Testis (tissue), 2 donors: ENCODE measurements at regions not wholly inside any gene's neighbourhood (a gene's known extent, or its start where the extent isn't known, plus 50 kb on each side); places are given as distances from the start of the nearest gene placed in this dataset.

Experiments
- POLR2A ChIP-seq: fragments of 450-650 bp; IDR thresholded peaks from one replicate; pipeline ENCODE4 v1.6.1; 2017; ENCODE audit warnings: antibody characterized with exemption, mild to moderate bottlenecking, moderate library complexity
- TF ChIP-seq, protein P1 (sequence below), 3 experiments: fragments of 450-650 bp in 2 of 3; fragments of 200-600 bp in 1 of 3; sonication (generic) in 1 of 3; IDR thresholded peaks; one replicate each; pipeline ENCODE4 v1.5.1; 2016 to 2019; ENCODE audit warnings: antibody characterized with exemption in 3 of 3, mild to moderate bottlenecking in 2 of 3, moderate library complexity in 1 of 3

DNA sequence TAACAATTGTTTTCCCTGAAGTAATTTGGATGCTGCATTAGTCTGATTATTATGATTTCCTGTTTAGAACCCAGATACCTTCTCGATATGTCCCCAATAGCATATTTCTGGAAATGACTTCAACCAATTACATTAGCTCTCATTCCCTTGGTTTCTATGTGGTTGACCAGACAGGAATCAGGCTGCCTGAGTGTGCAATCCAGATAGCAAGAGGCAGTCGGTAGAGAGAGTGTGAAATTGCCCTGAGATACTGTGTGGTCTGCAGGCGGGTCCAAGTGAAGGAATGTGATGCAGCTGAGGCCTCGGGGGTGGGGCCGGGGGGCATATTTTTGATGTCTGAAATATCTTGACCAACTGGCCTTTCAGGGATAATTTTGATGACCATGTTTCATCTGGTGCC is 143.9 kb upstream of the ITGA6 start:
- TF ChIP-seq POLR2A: no peak
- TF ChIP-seq, protein P1, sequence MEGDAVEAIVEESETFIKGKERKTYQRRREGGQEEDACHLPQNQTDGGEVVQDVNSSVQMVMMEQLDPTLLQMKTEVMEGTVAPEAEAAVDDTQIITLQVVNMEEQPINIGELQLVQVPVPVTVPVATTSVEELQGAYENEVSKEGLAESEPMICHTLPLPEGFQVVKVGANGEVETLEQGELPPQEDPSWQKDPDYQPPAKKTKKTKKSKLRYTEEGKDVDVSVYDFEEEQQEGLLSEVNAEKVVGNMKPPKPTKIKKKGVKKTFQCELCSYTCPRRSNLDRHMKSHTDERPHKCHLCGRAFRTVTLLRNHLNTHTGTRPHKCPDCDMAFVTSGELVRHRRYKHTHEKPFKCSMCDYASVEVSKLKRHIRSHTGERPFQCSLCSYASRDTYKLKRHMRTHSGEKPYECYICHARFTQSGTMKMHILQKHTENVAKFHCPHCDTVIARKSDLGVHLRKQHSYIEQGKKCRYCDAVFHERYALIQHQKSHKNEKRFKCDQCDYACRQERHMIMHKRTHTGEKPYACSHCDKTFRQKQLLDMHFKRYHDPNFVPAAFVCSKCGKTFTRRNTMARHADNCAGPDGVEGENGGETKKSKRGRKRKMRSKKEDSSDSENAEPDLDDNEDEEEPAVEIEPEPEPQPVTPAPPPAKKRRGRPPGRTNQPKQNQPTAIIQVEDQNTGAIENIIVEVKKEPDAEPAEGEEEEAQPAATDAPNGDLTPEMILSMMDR (IDR thresholded peaks at IDR 0.05): no peak
